PFSK-1 (cell line): ENCODE measurements at regions not wholly inside any gene's neighbourhood (a gene's known extent, or its start where the extent isn't known, plus 50 kb on each side); places are given as distances from the start of the nearest gene placed in this dataset.

Experiments
- FOXP2 ChIP-seq: optimal IDR thresholded peaks from 2 replicates; pipeline ENCODE3; 2011; ENCODE audit warnings: borderline replicate concordance, control low read depth, inconsistent platforms; ENCODE audit not compliant: insufficient read depth; ENCODE audit errors: extremely low read length, extremely low read depth
- POLR2AphosphoS5 ChIP-seq: IDR thresholded peaks from 2 replicates; pipeline ENCODE4 v1.6.1; 2012; ENCODE audit warnings: low read depth, mild to moderate bottlenecking, control low read depth, low read length, moderate library complexity
- SIN3A ChIP-seq: IDR thresholded peaks from 2 replicates; pipeline ENCODE4 v1.6.1; 2012; ENCODE audit warnings: mild to moderate bottlenecking, low read length, moderate library complexity, borderline replicate concordance; ENCODE audit not compliant: insufficient read depth
- TAF1 ChIP-seq: IDR thresholded peaks from 2 replicates; pipeline ENCODE4 v1.6.1; 2012; ENCODE audit warnings: low read length, control low read depth, borderline replicate concordance; ENCODE audit not compliant: insufficient read depth
- TF ChIP-seq, protein P1 (sequence below), 2 experiments: IDR thresholded peaks; 2 replicates each; pipeline versions ENCODE4 v1.6.1 to v1.8.0; 2011 to 2012; ENCODE audit warnings: low read depth in 2 of 2, low read length in 2 of 2, control low read depth in 1 of 2, inconsistent platforms in 1 of 2, mild to moderate bottlenecking in 1 of 2, moderate library complexity in 1 of 2; ENCODE audit not compliant: insufficient read depth in 1 of 2

DNA sequence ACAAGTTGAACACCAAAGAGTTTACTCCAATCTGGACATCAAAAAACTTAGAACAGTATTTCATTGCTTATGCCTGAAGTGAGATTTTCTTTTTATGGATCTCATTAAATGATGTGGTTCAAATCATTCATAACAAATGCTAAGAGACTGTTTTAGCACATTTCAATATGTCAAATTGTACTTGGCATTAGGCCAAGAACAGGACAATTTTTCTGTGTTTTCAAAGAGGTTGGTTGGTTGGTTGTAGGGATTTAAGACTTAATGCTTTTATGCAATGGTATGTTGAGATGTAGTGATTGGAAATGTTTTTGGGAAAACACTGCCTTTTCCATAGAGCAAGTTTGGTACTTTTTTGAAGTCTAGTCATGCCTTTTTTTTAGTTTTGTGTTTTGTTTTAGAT, 510.4 kb downstream of the ZNF674 start:
- no peak for TF ChIP-seq SIN3A
- TF ChIP-seq POLR2AphosphoS5, result no peak
- TF ChIP-seq FOXP2, result no peak
- TF ChIP-seq TAF1, result no peak
- TF ChIP-seq, protein P1, sequence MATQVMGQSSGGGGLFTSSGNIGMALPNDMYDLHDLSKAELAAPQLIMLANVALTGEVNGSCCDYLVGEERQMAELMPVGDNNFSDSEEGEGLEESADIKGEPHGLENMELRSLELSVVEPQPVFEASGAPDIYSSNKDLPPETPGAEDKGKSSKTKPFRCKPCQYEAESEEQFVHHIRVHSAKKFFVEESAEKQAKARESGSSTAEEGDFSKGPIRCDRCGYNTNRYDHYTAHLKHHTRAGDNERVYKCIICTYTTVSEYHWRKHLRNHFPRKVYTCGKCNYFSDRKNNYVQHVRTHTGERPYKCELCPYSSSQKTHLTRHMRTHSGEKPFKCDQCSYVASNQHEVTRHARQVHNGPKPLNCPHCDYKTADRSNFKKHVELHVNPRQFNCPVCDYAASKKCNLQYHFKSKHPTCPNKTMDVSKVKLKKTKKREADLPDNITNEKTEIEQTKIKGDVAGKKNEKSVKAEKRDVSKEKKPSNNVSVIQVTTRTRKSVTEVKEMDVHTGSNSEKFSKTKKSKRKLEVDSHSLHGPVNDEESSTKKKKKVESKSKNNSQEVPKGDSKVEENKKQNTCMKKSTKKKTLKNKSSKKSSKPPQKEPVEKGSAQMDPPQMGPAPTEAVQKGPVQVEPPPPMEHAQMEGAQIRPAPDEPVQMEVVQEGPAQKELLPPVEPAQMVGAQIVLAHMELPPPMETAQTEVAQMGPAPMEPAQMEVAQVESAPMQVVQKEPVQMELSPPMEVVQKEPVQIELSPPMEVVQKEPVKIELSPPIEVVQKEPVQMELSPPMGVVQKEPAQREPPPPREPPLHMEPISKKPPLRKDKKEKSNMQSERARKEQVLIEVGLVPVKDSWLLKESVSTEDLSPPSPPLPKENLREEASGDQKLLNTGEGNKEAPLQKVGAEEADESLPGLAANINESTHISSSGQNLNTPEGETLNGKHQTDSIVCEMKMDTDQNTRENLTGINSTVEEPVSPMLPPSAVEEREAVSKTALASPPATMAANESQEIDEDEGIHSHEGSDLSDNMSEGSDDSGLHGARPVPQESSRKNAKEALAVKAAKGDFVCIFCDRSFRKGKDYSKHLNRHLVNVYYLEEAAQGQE (IDR thresholded peaks at IDR 0.05; ENCODE audit: insufficient read depth in 1 of 2, low read depth in 2 of 2, low read length in 2 of 2), result no peak

DNA sequence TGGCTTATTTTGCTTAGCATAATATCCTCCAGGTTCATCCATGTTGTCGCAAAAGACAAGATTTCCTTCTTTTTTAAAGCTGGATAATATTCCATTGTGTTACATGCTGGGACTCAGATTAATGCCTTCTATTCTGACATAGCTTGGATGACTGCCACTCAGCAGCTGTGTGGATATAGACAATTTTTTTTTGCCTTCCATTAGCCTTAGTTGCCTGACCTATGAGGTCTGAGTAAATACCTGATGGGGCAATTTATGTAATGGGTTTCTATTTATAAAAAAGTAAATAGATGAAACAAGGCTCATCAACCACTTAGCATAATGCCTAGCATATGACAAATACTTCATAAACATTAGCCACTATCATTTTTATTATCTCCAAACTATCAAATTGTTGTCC, 515.4 kb downstream of the ZNF674 start:
- TF ChIP-seq, protein P1 (IDR thresholded peaks at IDR 0.05; ENCODE audit: insufficient read depth in 1 of 2, low read depth in 2 of 2, low read length in 2 of 2), result no peak

DNA sequence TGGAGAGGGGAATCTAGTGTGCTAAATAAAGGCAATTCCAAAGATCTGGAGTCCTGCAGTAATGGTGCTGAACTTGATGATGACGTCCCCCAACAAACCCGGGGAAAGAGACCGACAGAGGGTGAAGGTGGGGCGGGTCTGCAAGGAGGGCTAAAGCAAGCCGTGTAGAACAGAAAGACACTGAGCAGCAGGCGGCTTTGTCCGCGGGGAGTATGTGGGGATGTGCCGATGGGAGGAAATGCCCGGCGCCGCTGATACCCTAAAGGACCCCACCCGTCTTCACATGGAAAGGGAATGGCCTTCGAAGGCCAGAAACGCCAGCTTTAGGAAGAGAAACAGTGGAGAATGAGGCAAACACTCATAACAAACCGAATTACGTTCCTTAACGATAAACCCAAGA, 528.9 kb downstream of the ZNF674 start:
- TF ChIP-seq, protein P1 (IDR thresholded peaks at IDR 0.05; ENCODE audit: insufficient read depth in 1 of 2, low read depth in 2 of 2, low read length in 2 of 2), result no peak
- TF ChIP-seq POLR2AphosphoS5, result no peak
- TF ChIP-seq FOXP2, result no peak
- TF ChIP-seq TAF1, result no peak
- TF ChIP-seq SIN3A, result no peak

DNA sequence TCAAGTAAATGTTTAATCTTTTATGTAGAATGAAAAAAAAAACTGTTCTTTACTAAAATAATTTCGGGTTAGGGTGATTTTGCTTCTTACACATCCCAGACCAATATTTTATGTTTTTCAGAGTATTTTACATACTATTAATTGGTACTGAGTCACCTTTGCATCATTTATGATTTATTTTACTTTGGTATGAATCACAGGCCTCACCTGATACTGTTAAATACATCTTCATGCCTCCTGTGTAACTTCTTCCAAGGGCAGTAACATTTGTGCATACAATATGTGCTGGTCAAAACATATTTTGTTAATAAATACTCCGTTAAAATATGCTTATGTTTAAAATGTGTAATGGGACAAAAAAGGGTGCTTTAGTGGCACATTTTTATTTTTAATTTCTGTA, 529.6 kb downstream of the ZNF674 start:
- TF ChIP-seq POLR2AphosphoS5 (no peak), TAF1 (no peak), SIN3A (no peak), FOXP2 (no peak)
- TF ChIP-seq, protein P1 (IDR thresholded peaks at IDR 0.05; ENCODE audit: insufficient read depth in 1 of 2, low read depth in 2 of 2, low read length in 2 of 2), result no peak

DNA sequence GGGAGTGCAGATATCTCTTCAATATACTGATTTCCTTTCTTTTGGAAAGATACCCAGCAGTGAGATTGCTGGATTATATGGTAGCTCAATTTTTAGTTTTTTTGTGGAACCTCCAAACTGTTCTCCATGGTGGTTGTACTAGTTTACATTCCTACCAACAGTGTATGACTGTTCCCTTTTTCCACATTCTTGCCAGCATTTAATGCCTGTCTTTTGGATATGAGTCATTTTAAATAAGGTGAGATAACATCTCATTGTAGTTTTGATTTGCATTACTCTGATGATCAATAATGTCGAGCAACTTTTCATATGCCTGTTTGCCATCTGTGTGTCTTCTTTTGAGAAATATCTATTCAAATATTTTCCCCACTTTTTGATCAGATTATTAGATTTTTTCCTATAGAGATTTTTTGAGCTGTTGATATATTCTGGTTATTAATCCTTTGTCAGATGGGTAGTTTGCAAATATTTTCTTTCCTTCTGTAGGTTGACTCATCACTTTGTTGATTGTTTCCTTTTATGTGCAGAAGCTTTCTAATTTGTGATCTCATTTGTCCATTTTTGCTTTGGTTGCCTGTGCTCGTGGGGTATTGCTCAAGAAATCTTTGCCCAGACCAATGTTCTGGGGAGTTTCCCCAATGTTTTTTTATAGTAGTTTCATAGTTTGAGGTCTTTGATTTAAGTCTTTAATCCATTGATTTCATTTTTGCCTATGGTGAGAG, 552.7 kb downstream of the ZNF674 start:
- no peak for TF ChIP-seq SIN3A
- no peak for TF ChIP-seq FOXP2
- TF ChIP-seq, protein P1 (IDR thresholded peaks at IDR 0.05; ENCODE audit: insufficient read depth in 1 of 2, low read depth in 2 of 2, low read length in 2 of 2), result no peak
